ENCODE measurements at regions not wholly inside any gene's neighbourhood (a gene's known extent, or its start where the extent isn't known, plus 50 kb on each side); places are given as distances from the start of the nearest gene placed in this dataset.

DNA sequence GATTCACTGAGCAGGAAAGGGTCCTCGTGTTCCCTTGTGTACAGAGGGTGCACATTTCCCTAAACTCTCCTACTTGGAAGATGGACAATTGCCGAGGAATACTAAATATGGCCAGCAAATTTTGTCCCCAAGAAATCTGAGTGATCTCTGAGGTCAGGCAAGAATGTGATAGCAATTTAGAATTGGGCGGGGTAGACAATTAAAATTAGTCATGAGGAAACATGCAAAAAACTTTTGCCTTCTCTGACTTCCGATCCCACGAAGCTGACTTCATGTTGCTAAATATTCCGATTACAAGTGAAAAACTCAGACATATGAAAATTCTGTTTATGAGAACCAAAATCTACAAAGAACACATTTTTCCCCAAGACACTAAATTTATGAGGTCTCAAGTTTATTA lies 453.9 kb upstream of the ZFP42 start:
- intact Hi-C loops (cut with DNase I) = no loop called here
- Histone ChIP-seq H3K27ac (no peak overlapping the region), H3K36me3 (replicated peaks in 1 of 2) (no peaks in the 10 kb centered on the region), H3K9me3 (replicated peaks in 1 of 3) (no peaks in the 10 kb centered on the region), H3K4me1 (replicated peaks in 1 of 2) (no peaks in the 10 kb centered on the region), H3K4me3 (no peak overlapping the region), H3K27me3 (no peaks in the 10 kb centered on the region)
- no peak for TF ChIP-seq POLR2A (IDR thresholded peaks at IDR 0.05)
- TF ChIP-seq, protein P1, sequence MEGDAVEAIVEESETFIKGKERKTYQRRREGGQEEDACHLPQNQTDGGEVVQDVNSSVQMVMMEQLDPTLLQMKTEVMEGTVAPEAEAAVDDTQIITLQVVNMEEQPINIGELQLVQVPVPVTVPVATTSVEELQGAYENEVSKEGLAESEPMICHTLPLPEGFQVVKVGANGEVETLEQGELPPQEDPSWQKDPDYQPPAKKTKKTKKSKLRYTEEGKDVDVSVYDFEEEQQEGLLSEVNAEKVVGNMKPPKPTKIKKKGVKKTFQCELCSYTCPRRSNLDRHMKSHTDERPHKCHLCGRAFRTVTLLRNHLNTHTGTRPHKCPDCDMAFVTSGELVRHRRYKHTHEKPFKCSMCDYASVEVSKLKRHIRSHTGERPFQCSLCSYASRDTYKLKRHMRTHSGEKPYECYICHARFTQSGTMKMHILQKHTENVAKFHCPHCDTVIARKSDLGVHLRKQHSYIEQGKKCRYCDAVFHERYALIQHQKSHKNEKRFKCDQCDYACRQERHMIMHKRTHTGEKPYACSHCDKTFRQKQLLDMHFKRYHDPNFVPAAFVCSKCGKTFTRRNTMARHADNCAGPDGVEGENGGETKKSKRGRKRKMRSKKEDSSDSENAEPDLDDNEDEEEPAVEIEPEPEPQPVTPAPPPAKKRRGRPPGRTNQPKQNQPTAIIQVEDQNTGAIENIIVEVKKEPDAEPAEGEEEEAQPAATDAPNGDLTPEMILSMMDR (IDR thresholded peaks at IDR 0.05) = no peak
- 80 to 90% (median 84%) methylated on average over 6 of the region's 6 CpGs for WGBS, 4 donors
- DNase-seq = no peak

DNA sequence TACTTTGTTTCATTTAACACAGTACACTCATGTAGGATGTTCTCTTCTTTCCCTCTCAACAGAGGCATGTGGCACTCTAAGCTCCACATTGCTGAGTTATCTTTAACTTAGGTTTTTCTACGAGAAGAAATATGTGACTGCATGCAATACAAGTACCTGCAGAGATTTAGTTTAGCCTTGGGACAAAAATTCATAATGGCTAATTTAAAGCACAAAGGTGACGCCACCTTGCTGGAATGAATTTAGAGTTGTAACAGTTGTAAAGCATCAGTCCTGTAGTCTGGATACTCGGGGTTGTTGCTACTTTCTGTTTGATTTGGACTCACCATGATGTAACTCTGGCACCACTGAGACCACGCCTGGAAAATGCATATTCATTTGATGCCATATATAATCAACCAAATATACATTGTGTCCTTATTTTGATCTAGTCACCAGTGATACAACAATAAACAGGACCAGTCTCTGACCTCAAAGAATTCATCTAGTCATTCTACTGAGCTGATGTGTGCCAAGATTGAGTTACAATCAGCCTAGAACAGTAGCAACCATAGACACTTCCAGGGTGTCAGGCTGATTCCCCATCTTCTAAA lies 451.0 kb upstream of the ZFP42 start:
- H3K36me3 ChIP-seq (replicated peaks in 1 of 2) = no peaks in the 10 kb centered on the region
- no peak for DNase-seq
- TF ChIP-seq, protein P1 (IDR thresholded peaks at IDR 0.05) = no peak
- TF ChIP-seq POLR2A (IDR thresholded peaks at IDR 0.05) = no peak
- intact Hi-C loops (cut with DNase I) = no loop called here
- H3K9me3 ChIP-seq (replicated peaks in 1 of 3) = no peaks in the 10 kb centered on the region
- H3K27me3 ChIP-seq = no peaks in the 10 kb centered on the region
- H3K4me3 ChIP-seq = no peak overlapping the region
- no peaks in the 10 kb centered on the region for H3K4me1 ChIP-seq (replicated peaks in 1 of 2)
- H3K27ac ChIP-seq = no peak overlapping the region
- WGBS, 4 donors = 57 to 69% (median 66%) methylated on average over 4 of the region's 4 CpGs

DNA sequence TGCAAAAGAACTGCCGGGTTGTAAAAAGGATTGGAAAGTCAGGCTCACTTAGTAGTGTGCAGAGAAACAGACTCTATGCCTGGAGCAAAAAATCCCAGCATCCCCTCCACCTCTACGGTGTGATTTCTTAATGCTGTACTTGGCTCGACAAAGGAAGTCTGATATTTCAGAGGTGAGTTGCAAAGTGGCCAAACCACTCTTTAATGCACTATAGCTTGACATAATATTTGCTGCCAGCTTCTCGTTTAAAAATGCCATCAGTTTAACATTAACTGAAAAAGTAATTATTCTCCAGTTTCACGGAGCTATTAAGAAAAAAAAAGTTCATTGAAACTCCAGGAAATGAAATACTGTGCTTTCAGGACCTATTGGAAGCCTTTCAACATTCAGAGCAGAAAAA lies 448.3 kb upstream of the ZFP42 start:
- H3K27ac ChIP-seq = no peak overlapping the region
- H3K36me3 ChIP-seq (replicated peaks in 1 of 2) = no peaks in the 10 kb centered on the region
- H3K9me3 ChIP-seq (replicated peaks in 1 of 3) = no peaks in the 10 kb centered on the region
- H3K27me3 ChIP-seq = no peaks in the 10 kb centered on the region
- H3K4me3 ChIP-seq = no peak overlapping the region
- DNase-seq = no peak
- no peak for TF ChIP-seq POLR2A (IDR thresholded peaks at IDR 0.05)
- TF ChIP-seq, protein P1 (IDR thresholded peaks at IDR 0.05) = no peak
- intact Hi-C loops (cut with DNase I) = no loop called here
- WGBS, 4 donors = 50 to 56% (median 51%) methylated on average over 5 of the region's 5 CpGs
- H3K4me1 ChIP-seq (replicated peaks in 1 of 2) = no peaks in the 10 kb centered on the region

DNA sequence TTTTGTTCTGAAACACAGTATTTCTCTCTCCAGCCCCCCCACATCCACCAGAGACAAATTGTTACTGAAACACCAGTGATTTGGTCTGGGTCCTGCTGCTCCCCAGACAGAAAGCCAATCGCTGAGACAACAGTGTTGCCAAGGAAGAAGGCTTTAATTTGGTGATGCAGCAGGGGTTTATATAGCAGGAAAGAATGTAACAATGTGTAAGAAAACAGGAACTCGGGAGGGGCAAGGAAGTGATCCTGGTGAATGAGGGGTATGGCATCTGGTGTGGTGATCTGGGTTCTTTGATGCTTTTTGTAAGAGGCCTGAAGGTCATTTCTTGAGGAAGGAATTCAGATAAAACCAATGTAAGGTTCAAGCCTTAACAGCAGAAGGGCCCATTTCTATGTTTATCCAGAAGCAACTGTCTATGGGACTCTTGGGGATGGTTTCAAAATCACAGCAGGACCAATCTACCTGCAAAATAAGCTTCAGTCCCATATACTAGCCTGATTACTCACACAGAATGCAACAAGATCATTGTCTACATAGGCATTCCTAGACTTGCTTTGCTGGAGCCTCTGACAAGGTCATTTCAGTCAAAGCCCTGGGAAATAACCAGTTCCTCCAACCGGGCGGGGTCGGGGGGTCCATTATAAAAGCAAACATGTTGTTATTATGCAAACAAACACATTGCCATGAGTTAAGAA lies 445.2 kb upstream of the ZFP42 start:
- intact Hi-C loops (cut with DNase I) = no loop called here
- Histone ChIP-seq H3K9me3 (replicated peaks in 1 of 3) (no peaks in the 10 kb centered on the region), H3K4me3 (no peak overlapping the region), H3K27ac (no peak overlapping the region), H3K4me1 (replicated peaks in 1 of 2) (no peaks in the 10 kb centered on the region), H3K36me3 (replicated peaks in 1 of 2) (no peaks in the 10 kb centered on the region), H3K27me3 (no peaks in the 10 kb centered on the region)
- WGBS, 4 donors = 73 to 86% (median 81%) methylated on average over 5 of the region's 5 CpGs
- TF ChIP-seq, protein P1 (IDR thresholded peaks at IDR 0.05) = no peak
- TF ChIP-seq POLR2A (IDR thresholded peaks at IDR 0.05) = no peak
- DNase-seq = no peak
